Endothelial cell of umbilical vein (primary cell): ENCODE measurements at regions not wholly inside any gene's neighbourhood (a gene's known extent, or its start where the extent isn't known, plus 50 kb on each side); places are given as distances from the start of the nearest gene placed in this dataset.

ENCODE experiments used
- BruUV-seq: library from RNA; stranded (reverse); fragments of 400-500 nt; replicated peaks from 2 replicates; lab custom pipeline; 2021; lab: Mats Ljungman, UMichigan
- CTCF ChIA-PET: fragments of 300-600, 350-600 bp; sonication (Branson Sonifier 250); formaldehyde crosslinking; loops from one replicate; lab custom pipeline; 2021; ENCODE audit warnings: antibody characterized with exemption, inconsistent platforms; lab: Charles Lee
- POLR2A ChIA-PET: fragments of 300-600, 350-600 bp; sonication (Branson Sonifier 250); formaldehyde crosslinking; loops from one replicate; lab custom pipeline; 2021; ENCODE audit warnings: antibody characterized with exemption, inconsistent platforms; lab: Charles Lee
- DNase-seq: peaks from one replicate; pipeline ENCODE4 v3.0.0-alpha.2; 2011; ENCODE audit warnings: low read depth, low spot score
- FAIRE-seq: peaks from 2 replicates; lab custom pipeline; 2011; peaks lifted over from hg19 to GRCh38; lab: Jason Lieb, UNC
- H2AFZ ChIP-seq: 2 replicates; pipeline ENCODE4 v1.6.0; 2012; ENCODE audit warnings: low read depth, low read length, control low read depth, inconsistent platforms
- H3K27ac ChIP-seq: 2 replicates; pipeline ENCODE4 v1.5.1; 2011; ENCODE audit warnings: low read depth, mild to moderate bottlenecking, control low read depth, low read length, moderate library complexity; ENCODE audit not compliant: insufficient read depth
- H3K27me3 ChIP-seq, 2 experiments: 2 replicates each; pipeline versions ENCODE4 v1.6.0 to v1.6.1; 2011; ENCODE audit warnings: low read length in 2 of 2, mixed read lengths in 1 of 2; ENCODE audit not compliant: control insufficient read depth in 2 of 2, insufficient read depth in 2 of 2
- H3K36me3 ChIP-seq, 2 experiments: 2 replicates in 1 of 2; 3 replicates in 1 of 2; pipeline ENCODE4 v1.5.1; 2011; ENCODE audit warnings: low read length in 2 of 2, mild to moderate bottlenecking in 1 of 2, moderate library complexity in 1 of 2; ENCODE audit not compliant: control insufficient read depth in 2 of 2, insufficient read depth in 2 of 2; ENCODE audit errors: extremely low read depth in 1 of 2
- H3K4me1 ChIP-seq: 3 replicates; pipeline ENCODE4 v1.5.1; 2011; ENCODE audit warnings: mild to moderate bottlenecking, low read length; ENCODE audit not compliant: control insufficient read depth, insufficient read depth; ENCODE audit errors: extremely low read depth
- H3K4me2 ChIP-seq: 2 replicates; pipeline ENCODE4 v1.6.1; 2011; ENCODE audit warnings: low read length, control low read depth, mixed read lengths; ENCODE audit not compliant: insufficient read depth
- H3K4me3 ChIP-seq, 3 experiments: fragments of 200-600 bp in 1 of 3; sonication (generic), shearing (Covaris generic) in 1 of 3; replicated peaks in 1 of 3; 2 replicates each; pipeline ENCODE4 v1.5.1; 2011 to 2016; ENCODE audit warnings: control low read depth in 3 of 3, low read length in 3 of 3, mild to moderate bottlenecking in 2 of 3, inconsistent platforms in 1 of 3, low read depth in 1 of 3, moderate library complexity in 1 of 3; ENCODE audit not compliant: insufficient read depth in 1 of 3
- H3K79me2 ChIP-seq: 2 replicates; pipeline ENCODE4 v1.6.0; 2012; ENCODE audit warnings: low read length, inconsistent platforms; ENCODE audit not compliant: control insufficient read depth, insufficient read depth
- H3K9ac ChIP-seq: replicated peaks from 2 replicates; pipeline ENCODE3; 2011; ENCODE audit warnings: low read length, control low read depth; ENCODE audit not compliant: insufficient read depth; ENCODE audit errors: extremely low read depth
- H3K9me1 ChIP-seq: replicated peaks from 3 replicates; pipeline ENCODE4 v1.6.0; 2011; ENCODE audit warnings: mild to moderate bottlenecking, low read length; ENCODE audit not compliant: control insufficient read depth, insufficient read depth; ENCODE audit errors: extremely low read depth
- H3K9me3 ChIP-seq: replicated peaks from 2 replicates; pipeline ENCODE4 v1.5.1; 2012; ENCODE audit warnings: low read length, inconsistent platforms; ENCODE audit not compliant: control insufficient read depth, insufficient read depth
- H4K20me1 ChIP-seq: replicated peaks from 2 replicates; pipeline ENCODE3; 2011; ENCODE audit warnings: mild to moderate bottlenecking, low read length; ENCODE audit not compliant: control insufficient read depth, insufficient read depth; ENCODE audit errors: extremely low read depth
- CTCF ChIP-seq, 2 donors: IDR thresholded peaks; 1 replicate in 1 of 2; 2 replicates in 1 of 2; pipeline ENCODE4 v1.5.1; 2011; ENCODE audit warnings: low read length in 2 of 2, mild to moderate bottlenecking in 2 of 2, moderate library complexity in 2 of 2, control low read depth in 1 of 2, inconsistent platforms in 1 of 2, low read depth in 1 of 2; ENCODE audit not compliant: insufficient read depth in 1 of 2; ENCODE audit errors: extremely low read depth in 1 of 2
- EZH2 ChIP-seq: IDR thresholded peaks from 2 replicates; pipeline ENCODE4 v1.6.1; 2012; ENCODE audit warnings: borderline replicate concordance, low read depth, mild to moderate bottlenecking, moderate library complexity, low read length, inconsistent platforms; ENCODE audit not compliant: severe bottlenecking
- FOS ChIP-seq: IDR thresholded peaks from 2 replicates; pipeline ENCODE4 v1.6.1; 2011; ENCODE audit warnings: mild to moderate bottlenecking, low read length, moderate library complexity, borderline replicate concordance; ENCODE audit not compliant: insufficient read depth
- GATA2 ChIP-seq: IDR thresholded peaks from 2 replicates; pipeline ENCODE4 v1.7.0; 2011; ENCODE audit warnings: low read depth, mild to moderate bottlenecking, moderate library complexity, mixed read lengths, low read length; ENCODE audit not compliant: insufficient read length, insufficient read depth
- JUN ChIP-seq: IDR thresholded peaks from 2 replicates; pipeline ENCODE4 v1.6.1; 2011; ENCODE audit warnings: borderline replicate concordance, low read depth; ENCODE audit not compliant: insufficient read length, insufficient read depth
- MAX ChIP-seq: IDR thresholded peaks from 2 replicates; pipeline ENCODE4 v1.6.1; 2011; ENCODE audit not compliant: insufficient read depth, insufficient read length
- MYC ChIP-seq: IDR thresholded peaks from one replicate; pipeline ENCODE4 v1.6.1; 2011; ENCODE audit warnings: mild to moderate bottlenecking, low read depth, low read length
- POLR2A ChIP-seq: IDR thresholded peaks from 2 replicates; pipeline ENCODE4 v1.6.1; 2012; ENCODE audit warnings: low read depth, mild to moderate bottlenecking, control low read depth, low read length
- POLR2AphosphoS5 ChIP-seq: IDR thresholded peaks from 2 replicates; pipeline ENCODE4 v1.6.1; 2012; ENCODE audit warnings: low read depth, mild to moderate bottlenecking, control low read depth, low read length, moderate library complexity; ENCODE audit not compliant: insufficient read depth
- dilution Hi-C: fragments of 300-500 bp; cut with MboI; formaldehyde crosslinking; loops from one replicate; pipeline ENCODE4 v1.15.0; 2019; ENCODE audit warnings: low sequenced_read_pairs; ENCODE audit not compliant: extremely low pct_ligation_motif_present
- intact Hi-C: fragments of 100-400 bp; cut with micrococcal nuclease; formaldehyde crosslinking; loops from one replicate; pipeline ENCODE4 v1.10.0; 2022

- Histone ChIP-seq H2AFZ (no peak overlapping the region), H3K9me3 (no peaks in the 10 kb centered on the region), H3K4me1 (no peaks in the 10 kb centered on the region), H4K20me1 (peaks cover 3% of the 10 kb centered on the region), H3K4me2 (no peak overlapping the region), H3K27ac (no peak overlapping the region), H3K9ac (no peak overlapping the region), H3K36me3 (no peaks in the 10 kb centered on the region), H3K9me1 (no peaks in the 10 kb centered on the region), H3K4me3 (no peak overlapping the region), H3K79me2 (no peaks in the 10 kb centered on the region), H3K27me3 (no peaks in the 10 kb centered on the region)
- no peak for DNase-seq
- no peak for TF ChIP-seq POLR2AphosphoS5
- no peak for TF ChIP-seq FOS
- no peak for TF ChIP-seq JUN
- TF ChIP-seq POLR2A = no peak
- TF ChIP-seq MYC = no peak
- POLR2A ChIA-PET = no interaction called here
- CTCF ChIA-PET = no interaction called here
- FAIRE-seq = no peak
- intact Hi-C loops (no loop called here), dilution Hi-C loops (no loop called here)
- no TSS peak for BruUV-seq
Observed at GRCh38 chr5:43804723-43805122, 201.7 kb downstream of the NNT start.

GRCh38 chr5:43804041-43804440 lies 201.1 kb downstream of the NNT start:
- Histone ChIP-seq H3K27ac (no peak overlapping the region), H3K4me2 (no peak overlapping the region), H3K4me1 (no peaks in the 10 kb centered on the region), H3K4me3 (no peak overlapping the region), H4K20me1 (peaks cover 3% of the 10 kb centered on the region), H3K9me1 (no peaks in the 10 kb centered on the region), H2AFZ (no peak overlapping the region), H3K27me3 (no peaks in the 10 kb centered on the region), H3K9ac (no peak overlapping the region), H3K36me3 (no peaks in the 10 kb centered on the region), H3K9me3 (no peaks in the 10 kb centered on the region), H3K79me2 (no peaks in the 10 kb centered on the region)
- TF ChIP-seq CTCF (IDR thresholded peaks at IDR 0.05; ENCODE audit: extremely low read depth in 1 of 2, insufficient read depth in 1 of 2, low read depth in 1 of 2, low read length in 2 of 2) (no peak), POLR2AphosphoS5 (no peak), EZH2 (no peak), FOS (no peak), JUN (no peak), MAX (no peak), GATA2 (no peak), MYC (no peak), POLR2A (no peak)
- BruUV-seq = no TSS peak
- FAIRE-seq (no peak), DNase-seq (no peak)
- CTCF ChIA-PET = no interaction called here
- dilution Hi-C loops = no loop called here
- POLR2A ChIA-PET = no interaction called here
- intact Hi-C loops = no loop called here
